T1000 (cell line): ENCODE measurements at regions not wholly inside any gene's neighbourhood (a gene's known extent, or its start where the extent isn't known, plus 50 kb on each side); places are given as distances from the start of the nearest gene placed in this dataset.

Experiments used
- DNase-seq: peaks from one replicate; lab custom pipeline; 2025; ENCODE audit warnings: mixed read lengths; lab: John Stamatoyannopoulos, UW

GRCh38 chr4:71277353-71277752 lies 61.5 kb upstream of the SLC4A4 start:
- no peak for DNase-seq

- no peak for DNase-seq
Observed at GRCh38 chr4:71283642-71284257, 55.1 kb upstream of the SLC4A4 start.

- DNase-seq = no peak
Observed at GRCh38 chr4:71287305-71287704, 51.5 kb upstream of the SLC4A4 start.

GRCh38 chr4:71288875-71289274 lies 49.9 kb upstream of the SLC4A4 start:
- no peak for DNase-seq
